ENCODE measurements at regions not wholly inside any gene's neighbourhood (a gene's known extent, or its start where the extent isn't known, plus 50 kb on each side); places are given as distances from the start of the nearest gene placed in this dataset.

GRCh38 chr4:74618166-74618565 lies 173.2 kb downstream of the AREG start:
- DNase-seq = no peak

GRCh38 chr4:74618659-74619058 lies 173.7 kb downstream of the AREG start:
- no peak for DNase-seq

GRCh38 chr4:74619931-74620702 lies 174.2 kb downstream of the BTC start:
- DNase-seq = no peak

GRCh38 chr4:74621616-74622015 lies 172.7 kb downstream of the BTC start:
- no peak for DNase-seq

GRCh38 chr4:74623041-74623440 lies 171.3 kb downstream of the BTC start:
- no peak for DNase-seq

- DNase-seq = no peak
Measured at GRCh38 chr4:74624351-74625151, 169.8 kb downstream of the BTC start.

- DNase-seq = no peak
Measured at GRCh38 chr4:74625981-74626380, 168.3 kb downstream of the BTC start.

- no peak for DNase-seq
Measured at GRCh38 chr4:74627093-74627492, 167.2 kb downstream of the BTC start.

GRCh38 chr4:74627504-74627903 lies 166.8 kb downstream of the BTC start:
- DNase-seq = no peak

GRCh38 chr4:74628852-74629620 lies 165.3 kb downstream of the BTC start:
- no peak for DNase-seq

- DNase-seq = no peak
Measured at GRCh38 chr4:74630551-74630950, 163.8 kb downstream of the BTC start.

GRCh38 chr4:74631338-74631737 lies 163.0 kb downstream of the BTC start:
- no peak for DNase-seq

- DNase-seq = no peak
Measured at GRCh38 chr4:74631988-74632387, 162.3 kb downstream of the BTC start.

- DNase-seq = no peak
Measured at GRCh38 chr4:74632634-74633033, 161.7 kb downstream of the BTC start.

- no peak for DNase-seq
Measured at GRCh38 chr4:74635074-74635473, 159.2 kb downstream of the BTC start.

GRCh38 chr4:74635490-74636123 lies 158.7 kb downstream of the BTC start:
- DNase-seq = no peak

- no peak for DNase-seq
Measured at GRCh38 chr4:74638001-74638400, 156.3 kb downstream of the BTC start.

GRCh38 chr4:74638689-74639088 lies 155.6 kb downstream of the BTC start:
- no peak for DNase-seq

- DNase-seq = no peak
Measured at GRCh38 chr4:74640111-74640903, 154.0 kb downstream of the BTC start.

- DNase-seq = no peak
Measured at GRCh38 chr4:74642006-74642405, 152.3 kb downstream of the BTC start.

- no peak for DNase-seq
Measured at GRCh38 chr4:74649193-74649592, 145.1 kb downstream of the BTC start.

- DNase-seq = no peak
Measured at GRCh38 chr4:74651198-74651597, 143.1 kb downstream of the BTC start.

Measured in NCI-H774 (cell line).